Upper lobe of left lung (tissue), 4 donors: ENCODE measurements at regions not wholly inside any gene's neighbourhood (a gene's known extent, or its start where the extent isn't known, plus 50 kb on each side); places are given as distances from the start of the nearest gene placed in this dataset.

Source experiments
- CTCF ChIP-seq, 6 experiments: fragments of 450-650 bp in 4 of 6; fragments of 200-600 bp in 2 of 6; sonication (generic) in 2 of 6; IDR thresholded peaks; one replicate each; pipeline ENCODE4 v1.5.1; 2016 to 2019; ENCODE audit warnings: antibody characterized with exemption in 6 of 6
- EP300 ChIP-seq, 4 donors: sonication (generic); formaldehyde crosslinking; IDR thresholded peaks; one replicate each; pipeline ENCODE4 v1.5.1; 2017; ENCODE audit warnings: antibody characterized with exemption in 4 of 4, control low read depth in 2 of 4
- POLR2A ChIP-seq, 4 donors: fragments of 450-650 bp; IDR thresholded peaks; one replicate each; pipeline ENCODE4 v1.5.1; 2016 to 2017; ENCODE audit warnings: antibody characterized with exemption in 4 of 4, mild to moderate bottlenecking in 2 of 4

- TF ChIP-seq POLR2A (IDR thresholded peaks at IDR 0.05), result no peak
- TF ChIP-seq CTCF (IDR thresholded peaks at IDR 0.05), result no peak
- TF ChIP-seq EP300 (IDR thresholded peaks at IDR 0.05), result no peak
Observed at GRCh38 chr1:219808790-219809189, 119.6 kb downstream of the SLC30A10 start.
